ENCODE measurements at regions not wholly inside any gene's neighbourhood (a gene's known extent, or its start where the extent isn't known, plus 50 kb on each side); places are given as distances from the start of the nearest gene placed in this dataset.

DNA sequence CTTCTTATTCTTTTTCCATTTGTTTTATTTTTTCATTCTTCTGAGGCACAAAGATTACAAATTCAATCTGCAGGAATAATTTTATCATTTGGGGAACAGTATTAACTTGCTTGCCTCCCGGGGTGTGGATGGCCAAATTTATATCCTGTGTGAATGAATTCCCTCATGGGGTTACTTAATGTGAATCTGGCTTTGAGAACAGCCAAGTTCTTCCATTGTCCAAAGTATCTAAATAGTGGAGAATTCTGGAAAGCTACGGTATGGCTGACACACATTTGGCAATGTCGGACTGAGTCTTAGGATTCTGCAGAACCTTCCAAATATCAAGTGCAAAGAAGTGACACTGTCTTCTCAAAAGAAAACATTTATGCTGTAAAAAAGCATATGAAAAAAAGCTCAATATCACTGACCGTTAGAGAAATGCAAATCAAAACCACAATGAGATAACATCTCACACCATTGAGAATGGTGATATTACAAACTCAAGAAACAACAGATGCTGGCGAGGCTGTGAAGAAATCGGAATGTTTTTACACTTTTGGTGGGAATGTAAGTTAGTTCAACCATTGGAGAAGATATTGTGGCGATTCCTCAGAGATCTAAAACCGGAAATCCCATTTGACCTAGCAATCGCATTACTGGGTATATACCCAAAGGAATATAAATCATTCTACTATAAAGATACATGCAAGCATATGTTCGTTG, 620.2 kb downstream of the EFNB2 start:
- TF ChIP-seq, protein P1, sequence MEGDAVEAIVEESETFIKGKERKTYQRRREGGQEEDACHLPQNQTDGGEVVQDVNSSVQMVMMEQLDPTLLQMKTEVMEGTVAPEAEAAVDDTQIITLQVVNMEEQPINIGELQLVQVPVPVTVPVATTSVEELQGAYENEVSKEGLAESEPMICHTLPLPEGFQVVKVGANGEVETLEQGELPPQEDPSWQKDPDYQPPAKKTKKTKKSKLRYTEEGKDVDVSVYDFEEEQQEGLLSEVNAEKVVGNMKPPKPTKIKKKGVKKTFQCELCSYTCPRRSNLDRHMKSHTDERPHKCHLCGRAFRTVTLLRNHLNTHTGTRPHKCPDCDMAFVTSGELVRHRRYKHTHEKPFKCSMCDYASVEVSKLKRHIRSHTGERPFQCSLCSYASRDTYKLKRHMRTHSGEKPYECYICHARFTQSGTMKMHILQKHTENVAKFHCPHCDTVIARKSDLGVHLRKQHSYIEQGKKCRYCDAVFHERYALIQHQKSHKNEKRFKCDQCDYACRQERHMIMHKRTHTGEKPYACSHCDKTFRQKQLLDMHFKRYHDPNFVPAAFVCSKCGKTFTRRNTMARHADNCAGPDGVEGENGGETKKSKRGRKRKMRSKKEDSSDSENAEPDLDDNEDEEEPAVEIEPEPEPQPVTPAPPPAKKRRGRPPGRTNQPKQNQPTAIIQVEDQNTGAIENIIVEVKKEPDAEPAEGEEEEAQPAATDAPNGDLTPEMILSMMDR (IDR thresholded peaks at IDR 0.05), result no peak
- no peak for TF ChIP-seq POLR2A (IDR thresholded peaks at IDR 0.05)
